OCI-LY1 (cell line): ENCODE measurements at regions not wholly inside any gene's neighbourhood (a gene's known extent, or its start where the extent isn't known, plus 50 kb on each side); places are given as distances from the start of the nearest gene placed in this dataset.

Experiments
- CTCF ChIP-seq: fragments of 200-600 bp; sonication (generic), shearing (Covaris generic); IDR thresholded peaks from 2 replicates; pipeline ENCODE4 v1.5.1; 2017; ENCODE audit warnings: mild to moderate bottlenecking, antibody characterized with exemption, low read length, moderate library complexity, mixed read lengths
- EZH2 ChIP-seq: fragments of 200-600 bp; sonication (generic), shearing (Covaris generic); IDR thresholded peaks from 2 replicates; pipeline ENCODE4 v1.8.0; 2017; ENCODE audit warnings: borderline replicate concordance, mixed run types, mild to moderate bottlenecking, antibody characterized with exemption, low read length, moderate library complexity, mixed read lengths

DNA sequence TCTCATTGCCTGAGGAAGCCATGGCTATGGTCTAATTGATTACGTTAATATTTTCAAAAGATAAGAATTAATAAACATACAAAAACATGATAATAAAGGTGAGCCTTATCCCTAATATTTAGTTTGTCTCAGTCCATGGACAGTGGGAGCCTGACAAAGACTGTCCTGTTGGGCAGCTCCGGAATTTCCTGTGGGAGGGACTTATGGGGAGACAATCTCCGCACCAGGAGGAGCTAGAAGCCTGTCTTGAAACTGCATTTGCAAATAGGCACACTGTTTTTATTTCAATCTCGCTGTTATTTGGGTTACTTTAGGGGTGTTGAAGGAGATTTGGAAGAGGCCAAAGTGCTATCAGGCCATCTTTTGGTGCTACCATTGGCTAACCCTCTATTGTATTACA is 50.8 kb upstream of the ZDHHC17 start:
- TF ChIP-seq CTCF = no peak
- TF ChIP-seq EZH2 = no peak
